ENCODE measurements at regions not wholly inside any gene's neighbourhood (a gene's known extent, or its start where the extent isn't known, plus 50 kb on each side); places are given as distances from the start of the nearest gene placed in this dataset.

GRCh38 chr9:2496934-2497333, 124.7 kb upstream of the VLDLR start:
- no peak for DNase-seq (ENCODE audit: low read depth)

GRCh38 chr9:2497666-2498400, 123.8 kb upstream of the VLDLR start:
- no peak for DNase-seq (ENCODE audit: low read depth)

GRCh38 chr9:2502210-2502609, 119.4 kb upstream of the VLDLR start:
- no peak for DNase-seq (ENCODE audit: low read depth)

GRCh38 chr9:2502760-2503159, 118.8 kb upstream of the VLDLR start:
- peak; percentile 38 for DNase-seq (ENCODE audit: low read depth)

- DNase-seq (ENCODE audit: low read depth), result no peak
These were observed 115.3 kb upstream of the VLDLR start for GRCh38 chr9:2506321-2506720.

GRCh38 chr9:2523591-2523990, 98.0 kb upstream of the VLDLR start:
- DNase-seq (ENCODE audit: low read depth), result no peak

- no peak for DNase-seq (ENCODE audit: low read depth)
These were observed 97.0 kb upstream of the VLDLR start for GRCh38 chr9:2524601-2525000.

GRCh38 chr9:2525147-2525546, 96.4 kb upstream of the VLDLR start:
- no peak for DNase-seq (ENCODE audit: low read depth)

- no peak for DNase-seq (ENCODE audit: low read depth)
These were observed 95.3 kb upstream of the VLDLR start for GRCh38 chr9:2526071-2526828.

GRCh38 chr9:2531481-2531880, 90.1 kb upstream of the VLDLR start:
- DNase-seq (ENCODE audit: low read depth), result no peak

- DNase-seq (ENCODE audit: low read depth), result no peak
These were observed 85.1 kb upstream of the VLDLR start for GRCh38 chr9:2536511-2536910.

- DNase-seq (ENCODE audit: low read depth), result no peak
These were observed 75.6 kb upstream of the VLDLR start for GRCh38 chr9:2545881-2546490.

- DNase-seq (ENCODE audit: low read depth), result peak; percentile 25
These were observed 65.5 kb upstream of the VLDLR start for GRCh38 chr9:2555899-2556600.

- no peak for DNase-seq (ENCODE audit: low read depth)
These were observed 63.9 kb upstream of the VLDLR start for GRCh38 chr9:2557693-2558092.

- peak; percentile 82 for DNase-seq (ENCODE audit: low read depth)
These were observed 62.1 kb upstream of the VLDLR start for GRCh38 chr9:2559192-2560152.

GRCh38 chr9:2560180-2560579, 61.4 kb upstream of the VLDLR start:
- DNase-seq (ENCODE audit: low read depth), result no peak

GRCh38 chr9:2565676-2566340, 55.8 kb upstream of the VLDLR start:
- DNase-seq (ENCODE audit: low read depth), result no peak

- DNase-seq (ENCODE audit: low read depth), result no peak
These were observed 53.7 kb upstream of the VLDLR start for GRCh38 chr9:2567922-2568321.

- no peak for DNase-seq (ENCODE audit: low read depth)
These were observed 52.9 kb upstream of the VLDLR start for GRCh38 chr9:2568689-2569088.

- peak; percentile 72 for DNase-seq (ENCODE audit: low read depth)
These were observed 50.7 kb upstream of the VLDLR start for GRCh38 chr9:2570615-2571479.

Data from ELR (cell line).